Lower lobe of right lung (tissue), 2 donors: ENCODE measurements at regions not wholly inside any gene's neighbourhood (a gene's known extent, or its start where the extent isn't known, plus 50 kb on each side); places are given as distances from the start of the nearest gene placed in this dataset.
"Not testable (repeated sequence)": the region's sequence is repeated elsewhere in the genome, so short reads cannot be mapped to it uniquely, and the experiment has no call there.

Source experiments
- ATAC-seq, 2 donors: fragments of 200-7000 bp; cut with Tn5 transposase; one replicate each; pipeline ENCODE4 v1.9.1; 2020 to 2022; ENCODE audit warnings: mild to moderate bottlenecking in 2 of 2, moderate library complexity in 2 of 2
- DNase-seq: peaks from one replicate; pipeline ENCODE4 v3.0.0-alpha.2; 2020
- H3K27ac ChIP-seq: fragments of 200-600 bp; one replicate; pipeline ENCODE4 v1.8.0; 2022
- H3K27me3 ChIP-seq: fragments of 200-600 bp; one replicate; pipeline ENCODE4 v1.8.0; 2022; ENCODE audit warnings: low read depth
- H3K36me3 ChIP-seq: fragments of 200-600 bp; one replicate; pipeline ENCODE4 v1.8.0; 2022; ENCODE audit warnings: mild to moderate bottlenecking
- H3K4me1 ChIP-seq: fragments of 200-600 bp; one replicate; pipeline ENCODE4 v1.8.0; 2022
- H3K4me3 ChIP-seq: fragments of 200-600 bp; one replicate; pipeline ENCODE4 v1.8.0; 2022; ENCODE audit warnings: mild to moderate bottlenecking
- H3K9me3 ChIP-seq: fragments of 200-600 bp; one replicate; pipeline ENCODE4 v1.8.0; 2022
- CTCF ChIP-seq: fragments of 200-600 bp; IDR thresholded peaks from one replicate; pipeline ENCODE4 v1.8.0; 2022; ENCODE audit warnings: antibody characterized with exemption, mild to moderate bottlenecking
- intact Hi-C: fragments of 100-400 bp; cut with DNase I; formaldehyde crosslinking; loops from one replicate; pipeline ENCODE4 v1.11.0; 2022
- donor health status: DM: no; HTN: yes; CAD: no; lungs with severe emphysema.

GRCh38 chr2:167715932-167716331 lies 531.5 kb downstream of the STK39 start:
- H3K27ac ChIP-seq = no peak overlapping the region
- no peaks in the 10 kb centered on the region for H3K4me1 ChIP-seq
- no peak overlapping the region for H3K4me3 ChIP-seq
- ATAC-seq = no peak
- intact Hi-C loops = no loop called here
- peak; percentile 23 for DNase-seq
- H3K27me3 ChIP-seq = no peaks in the 10 kb centered on the region
- no peaks in the 10 kb centered on the region for H3K9me3 ChIP-seq
- no peak for TF ChIP-seq CTCF
- no peaks in the 10 kb centered on the region for H3K36me3 ChIP-seq

- H3K9me3 ChIP-seq, H3K4me3 ChIP-seq, H3K27ac ChIP-seq, H3K4me1 ChIP-seq, H3K27me3 ChIP-seq, ATAC-seq, DNase-seq, intact Hi-C loops, H3K36me3 ChIP-seq: not testable (repeated sequence)
These were observed 531.9 kb downstream of the STK39 start for GRCh38 chr2:167715498-167715897.

- DNase-seq (no peak), ATAC-seq (no peak)
- H3K4me1 ChIP-seq = no peaks in the 10 kb centered on the region
- no peak for TF ChIP-seq CTCF
- no peak overlapping the region for H3K4me3 ChIP-seq
- H3K36me3 ChIP-seq = no peaks in the 10 kb centered on the region
- no peaks in the 10 kb centered on the region for H3K27me3 ChIP-seq
- no peaks in the 10 kb centered on the region for H3K9me3 ChIP-seq
- H3K27ac ChIP-seq = no peak overlapping the region
- intact Hi-C loops = no loop called here
These were observed 535.1 kb downstream of the STK39 start for GRCh38 chr2:167712275-167712674.

- no peak for ATAC-seq
- Histone ChIP-seq H3K4me1 (no peaks in the 10 kb centered on the region), H3K27me3 (no peaks in the 10 kb centered on the region), H3K36me3 (no peaks in the 10 kb centered on the region), H3K4me3 (no peak overlapping the region), H3K9me3 (no peaks in the 10 kb centered on the region), H3K27ac (no peak overlapping the region)
- no peak for DNase-seq
- TF ChIP-seq CTCF = no peak
- intact Hi-C loops = no loop called here
These were observed 538.4 kb downstream of the STK39 start for GRCh38 chr2:167708998-167709397.

GRCh38 chr2:167706800-167707199 lies 540.6 kb downstream of the STK39 start:
- no peaks in the 10 kb centered on the region for H3K9me3 ChIP-seq
- no peak overlapping the region for H3K27ac ChIP-seq
- no peaks in the 10 kb centered on the region for H3K4me1 ChIP-seq
- DNase-seq (no peak), ATAC-seq (no peak)
- H3K36me3 ChIP-seq = no peaks in the 10 kb centered on the region
- no peak for TF ChIP-seq CTCF
- H3K27me3 ChIP-seq = no peaks in the 10 kb centered on the region
- intact Hi-C loops = no loop called here
- no peak overlapping the region for H3K4me3 ChIP-seq

GRCh38 chr2:167703441-167703840 lies 544.0 kb downstream of the STK39 start:
- DNase-seq = no peak
- Histone ChIP-seq H3K4me3 (no peak overlapping the region), H3K36me3 (no peaks in the 10 kb centered on the region), H3K27me3 (no peaks in the 10 kb centered on the region), H3K4me1 (no peaks in the 10 kb centered on the region), H3K27ac (no peak overlapping the region), H3K9me3 (no peaks in the 10 kb centered on the region)
- intact Hi-C loops = no loop called here
- no peak for ATAC-seq
- TF ChIP-seq CTCF = no peak
